ENCODE measurements at regions not wholly inside any gene's neighbourhood (a gene's known extent, or its start where the extent isn't known, plus 50 kb on each side); places are given as distances from the start of the nearest gene placed in this dataset.

DNA sequence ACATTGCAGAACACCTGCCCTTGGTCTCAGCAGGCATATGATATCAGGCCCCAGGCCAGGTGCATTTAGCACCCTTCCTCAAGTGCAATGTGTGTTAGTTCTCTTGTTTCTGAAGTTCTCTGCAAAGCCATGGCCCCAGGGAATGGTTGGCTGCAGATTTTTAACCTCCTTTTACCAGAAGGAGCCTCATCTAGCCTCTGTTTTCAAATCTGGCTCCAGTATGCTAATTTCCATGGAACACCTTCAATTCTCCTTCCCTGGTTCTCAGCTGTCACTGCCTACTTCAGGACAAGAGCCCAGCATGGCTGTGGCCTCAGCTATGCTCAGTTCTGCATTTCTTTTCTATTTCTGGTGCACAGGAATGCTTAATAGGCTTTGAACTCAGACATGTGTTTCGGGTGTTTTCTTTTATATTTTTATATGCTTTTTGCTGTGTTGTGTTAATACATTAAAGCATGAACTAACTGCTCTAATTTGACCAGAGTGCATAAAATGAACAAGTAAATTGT, 51.6 kb upstream of the OGFRL1 start:
- H3K4me3 ChIP-seq (ENCODE audit: low read depth, low read length), result no peak overlapping the region
- DNase-seq (ENCODE audit: low read depth), result no peak
- TF ChIP-seq, protein P1, sequence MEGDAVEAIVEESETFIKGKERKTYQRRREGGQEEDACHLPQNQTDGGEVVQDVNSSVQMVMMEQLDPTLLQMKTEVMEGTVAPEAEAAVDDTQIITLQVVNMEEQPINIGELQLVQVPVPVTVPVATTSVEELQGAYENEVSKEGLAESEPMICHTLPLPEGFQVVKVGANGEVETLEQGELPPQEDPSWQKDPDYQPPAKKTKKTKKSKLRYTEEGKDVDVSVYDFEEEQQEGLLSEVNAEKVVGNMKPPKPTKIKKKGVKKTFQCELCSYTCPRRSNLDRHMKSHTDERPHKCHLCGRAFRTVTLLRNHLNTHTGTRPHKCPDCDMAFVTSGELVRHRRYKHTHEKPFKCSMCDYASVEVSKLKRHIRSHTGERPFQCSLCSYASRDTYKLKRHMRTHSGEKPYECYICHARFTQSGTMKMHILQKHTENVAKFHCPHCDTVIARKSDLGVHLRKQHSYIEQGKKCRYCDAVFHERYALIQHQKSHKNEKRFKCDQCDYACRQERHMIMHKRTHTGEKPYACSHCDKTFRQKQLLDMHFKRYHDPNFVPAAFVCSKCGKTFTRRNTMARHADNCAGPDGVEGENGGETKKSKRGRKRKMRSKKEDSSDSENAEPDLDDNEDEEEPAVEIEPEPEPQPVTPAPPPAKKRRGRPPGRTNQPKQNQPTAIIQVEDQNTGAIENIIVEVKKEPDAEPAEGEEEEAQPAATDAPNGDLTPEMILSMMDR (conservative IDR thresholded peaks at IDR 0.05; ENCODE audit: low read depth, low read length), result no peak

DNA sequence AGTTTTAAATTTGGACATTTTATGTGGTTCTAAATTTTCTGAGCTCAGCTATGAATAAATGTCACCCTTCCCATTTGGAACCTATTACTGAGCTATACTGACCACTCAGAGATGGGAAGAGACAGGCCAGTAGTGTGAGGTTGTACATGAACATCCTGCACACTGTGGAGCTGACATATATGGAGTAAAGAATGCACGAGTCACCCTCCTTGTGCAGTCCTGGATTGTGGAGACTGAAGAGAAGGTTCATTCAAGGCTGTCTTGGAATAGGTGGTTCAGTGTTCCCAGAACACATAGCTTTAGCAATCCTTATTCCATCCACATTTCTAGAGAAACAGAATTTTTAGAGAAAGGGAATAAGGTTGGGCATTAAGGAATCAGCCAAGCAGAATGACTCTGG, 50.3 kb upstream of the OGFRL1 start:
- TF ChIP-seq, protein P1 (conservative IDR thresholded peaks at IDR 0.05; ENCODE audit: low read depth, low read length), result no peak
- no peak overlapping the region for H3K4me3 ChIP-seq (ENCODE audit: low read depth, low read length)
- DNase-seq (ENCODE audit: low read depth), result peak; percentile 54

Data from choroid plexus epithelial cell (primary cell).